AG09319 (cell line): ENCODE measurements at regions not wholly inside any gene's neighbourhood (a gene's known extent, or its start where the extent isn't known, plus 50 kb on each side); places are given as distances from the start of the nearest gene placed in this dataset.
"Not testable (repeated sequence)": the region's sequence is repeated elsewhere in the genome, so short reads cannot be mapped to it uniquely, and the experiment has no call there.

ENCODE experiments used
- DNase-seq: peaks from one replicate; pipeline ENCODE4 v3.0.0-alpha.2; 2010; ENCODE audit warnings: low read depth; ENCODE audit errors: extremely low read depth
- CTCF ChIP-seq: IDR thresholded peaks from 2 replicates; pipeline ENCODE4 v1.5.1; 2011; ENCODE audit warnings: low read depth, mild to moderate bottlenecking, inconsistent platforms, low read length, moderate library complexity

- TF ChIP-seq CTCF: no peak
- DNase-seq: no peak
Observed at GRCh38 chr12:11992515-11992914, 78.2 kb upstream of the BCL2L14 start.

GRCh38 chr12:11998307-11998943, 72.3 kb upstream of the BCL2L14 start:
- DNase-seq: not testable (repeated sequence)

GRCh38 chr12:11998944-11999315, 71.8 kb upstream of the BCL2L14 start:
- DNase-seq: no peak
- no peak for TF ChIP-seq CTCF

GRCh38 chr12:12003609-12004008, 67.1 kb upstream of the BCL2L14 start:
- DNase-seq: no peak
- TF ChIP-seq CTCF: no peak

DNA sequence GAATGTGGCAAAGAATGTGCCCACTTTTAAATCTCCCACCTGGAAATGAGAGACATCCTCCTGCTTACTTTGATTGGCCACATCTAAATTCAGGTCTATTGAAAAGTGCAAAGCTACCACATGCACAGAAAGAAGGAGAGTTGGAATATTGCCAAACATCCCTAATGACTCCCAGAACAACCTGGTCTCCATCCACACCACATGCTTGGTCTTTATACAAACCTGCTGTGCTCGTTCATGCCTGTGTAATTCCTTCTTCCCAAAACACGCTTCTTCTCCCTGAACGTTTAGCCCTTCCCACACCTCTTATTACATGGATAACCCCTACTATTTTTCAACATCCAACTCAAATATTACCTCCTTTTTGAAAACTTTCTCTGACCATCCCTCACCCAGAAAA, 66.2 kb upstream of the BCL2L14 start:
- no peak for DNase-seq
- TF ChIP-seq CTCF: no peak

DNA sequence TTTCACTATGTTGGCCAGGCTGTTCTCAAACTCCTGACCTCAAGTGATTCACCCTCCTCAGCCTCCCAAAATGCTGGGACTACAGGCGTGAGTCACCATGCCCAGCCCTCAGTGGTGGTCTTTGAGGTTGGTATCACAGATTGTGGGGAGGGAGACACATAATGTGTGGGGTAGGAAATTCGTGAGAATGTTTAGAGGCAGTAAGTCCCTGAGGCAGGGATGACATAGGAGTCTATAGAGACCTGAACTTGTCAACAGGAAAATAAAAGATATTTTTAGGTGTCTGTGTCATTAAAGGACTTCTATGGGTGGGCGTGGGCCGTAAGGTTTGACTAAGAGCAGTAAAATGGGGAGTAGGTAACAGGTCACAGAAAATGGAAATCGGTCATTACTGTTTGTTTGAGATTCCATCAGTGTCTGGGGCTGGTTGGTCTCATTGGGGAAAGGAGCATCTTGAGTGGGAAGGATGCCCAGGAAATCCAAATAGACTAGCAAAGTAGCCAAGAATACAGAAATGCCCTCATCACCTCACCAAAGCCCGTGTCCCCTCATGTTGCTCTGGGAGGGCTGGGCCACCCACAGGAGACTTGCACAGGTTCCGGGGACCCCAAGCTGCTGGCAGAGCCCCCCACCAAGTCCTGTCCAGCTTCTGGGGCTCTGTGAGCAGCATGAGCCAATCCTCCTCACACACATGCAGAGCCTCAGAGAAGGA, 63.6 kb upstream of the BCL2L14 start:
- DNase-seq: no peak
- TF ChIP-seq CTCF: no peak

- no peak for DNase-seq
- no peak for TF ChIP-seq CTCF
Observed at GRCh38 chr12:12007713-12008231, 63.0 kb upstream of the BCL2L14 start.
